ENCODE measurements at regions not wholly inside any gene's neighbourhood (a gene's known extent, or its start where the extent isn't known, plus 50 kb on each side); places are given as distances from the start of the nearest gene placed in this dataset.
"Not testable (repeated sequence)": the region's sequence is repeated elsewhere in the genome, so short reads cannot be mapped to it uniquely, and the experiment has no call there.

DNA sequence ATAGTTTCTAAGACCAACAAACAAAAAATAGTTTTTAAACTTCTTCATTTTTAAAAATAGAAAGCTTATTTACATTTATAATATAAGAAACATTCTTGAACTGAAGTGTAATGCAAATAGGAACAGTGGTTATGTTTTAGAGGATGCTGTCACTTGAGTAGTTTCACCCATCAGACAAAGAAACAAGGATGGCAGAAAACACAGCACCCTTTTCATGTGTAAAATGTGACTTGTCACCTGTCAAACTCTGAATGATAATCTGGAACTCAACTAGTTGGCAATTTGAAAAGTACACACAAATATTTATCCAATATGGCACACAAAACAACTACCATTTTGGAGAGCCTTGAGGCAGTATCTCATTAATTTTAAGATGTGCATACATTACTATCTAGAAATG lies 816.0 kb downstream of the TSN start:
- H3K9me3 ChIP-seq (ENCODE audit: control insufficient read depth in 2 of 2, insufficient read depth in 1 of 2, low read length in 1 of 2); H3K27ac ChIP-seq (ENCODE audit: low read depth in 1 of 2, low read length in 1 of 2); DNase-seq (ENCODE audit: low read depth in 6 of 9, low spot score in 9 of 9); H3K4me3 ChIP-seq (ENCODE audit: low read length in 2 of 2); H3K4me1 ChIP-seq (ENCODE audit: control insufficient read depth in 2 of 2, insufficient read depth in 2 of 2, low read length in 2 of 2); H3K36me3 ChIP-seq (ENCODE audit: control insufficient read depth in 2 of 2, insufficient read depth in 2 of 2, low read length in 1 of 2); H3K27me3 ChIP-seq (ENCODE audit: control insufficient read depth in 2 of 2, insufficient read depth in 1 of 2, low read length in 1 of 2): not testable (repeated sequence)

GRCh38 chr2:122575076-122575475 lies 819.6 kb downstream of the TSN start:
- Histone ChIP-seq H3K27ac (ENCODE audit: low read depth in 1 of 2, low read length in 1 of 2) (no peak overlapping the region), H3K4me3 (ENCODE audit: low read length in 2 of 2) (no peak overlapping the region), H3K4me1 (ENCODE audit: control insufficient read depth in 2 of 2, insufficient read depth in 2 of 2, low read length in 2 of 2) (no peaks in the 10 kb centered on the region), H3K9me3 (ENCODE audit: control insufficient read depth in 2 of 2, insufficient read depth in 1 of 2, low read length in 1 of 2) (peaks cover 0 to 3% of the 10 kb centered on the region in 2 donors), H3K36me3 (ENCODE audit: control insufficient read depth in 2 of 2, insufficient read depth in 2 of 2, low read length in 1 of 2) (no peaks in the 10 kb centered on the region), H3K27me3 (ENCODE audit: control insufficient read depth in 2 of 2, insufficient read depth in 1 of 2, low read length in 1 of 2) (no peaks in the 10 kb centered on the region)
- no peak for DNase-seq (ENCODE audit: low read depth in 6 of 9, low spot score in 9 of 9)

- Histone ChIP-seq H3K4me3 (ENCODE audit: low read length in 2 of 2) (no peak overlapping the region), H3K9me3 (ENCODE audit: control insufficient read depth in 2 of 2, insufficient read depth in 1 of 2, low read length in 1 of 2) (no peaks in the 10 kb centered on the region), H3K36me3 (ENCODE audit: control insufficient read depth in 2 of 2, insufficient read depth in 2 of 2, low read length in 1 of 2) (no peaks in the 10 kb centered on the region), H3K27ac (ENCODE audit: low read depth in 1 of 2, low read length in 1 of 2) (no peak overlapping the region), H3K27me3 (ENCODE audit: control insufficient read depth in 2 of 2, insufficient read depth in 1 of 2, low read length in 1 of 2) (no peaks in the 10 kb centered on the region), H3K4me1 (ENCODE audit: control insufficient read depth in 2 of 2, insufficient read depth in 2 of 2, low read length in 2 of 2) (no peaks in the 10 kb centered on the region)
- WGBS, result 95% methylated on average over 2 of the region's 2 CpGs
- no peak for DNase-seq (ENCODE audit: low read depth in 6 of 9, low spot score in 9 of 9)
These were observed 827.9 kb downstream of the TSN start for GRCh38 chr2:122583159-122583917.

GRCh38 chr2:122590524-122590923 lies 835.1 kb downstream of the TSN start:
- Histone ChIP-seq H3K27ac (ENCODE audit: low read depth in 1 of 2, low read length in 1 of 2) (no peak overlapping the region), H3K36me3 (ENCODE audit: control insufficient read depth in 2 of 2, insufficient read depth in 2 of 2, low read length in 1 of 2) (no peaks in the 10 kb centered on the region), H3K4me3 (ENCODE audit: low read length in 2 of 2) (no peak overlapping the region), H3K4me1 (ENCODE audit: control insufficient read depth in 2 of 2, insufficient read depth in 2 of 2, low read length in 2 of 2) (no peaks in the 10 kb centered on the region), H3K9me3 (ENCODE audit: control insufficient read depth in 2 of 2, insufficient read depth in 1 of 2, low read length in 1 of 2) (no peaks in the 10 kb centered on the region), H3K27me3 (ENCODE audit: control insufficient read depth in 2 of 2, insufficient read depth in 1 of 2, low read length in 1 of 2) (no peaks in the 10 kb centered on the region)
- no peak for DNase-seq (ENCODE audit: low read depth in 6 of 9, low spot score in 9 of 9)
- WGBS, result 91% methylated on average over 3 of the region's 3 CpGs

- Histone ChIP-seq H3K27me3 (ENCODE audit: control insufficient read depth in 2 of 2, insufficient read depth in 1 of 2, low read length in 1 of 2) (no peaks in the 10 kb centered on the region), H3K9me3 (ENCODE audit: control insufficient read depth in 2 of 2, insufficient read depth in 1 of 2, low read length in 1 of 2) (no peaks in the 10 kb centered on the region), H3K4me1 (ENCODE audit: control insufficient read depth in 2 of 2, insufficient read depth in 2 of 2, low read length in 2 of 2) (no peaks in the 10 kb centered on the region), H3K27ac (ENCODE audit: low read depth in 1 of 2, low read length in 1 of 2) (no peak overlapping the region), H3K36me3 (ENCODE audit: control insufficient read depth in 2 of 2, insufficient read depth in 2 of 2, low read length in 1 of 2) (no peaks in the 10 kb centered on the region), H3K4me3 (ENCODE audit: low read length in 2 of 2) (no peak overlapping the region)
- WGBS, result 88% methylated on average over 2 of the region's 2 CpGs
- DNase-seq (ENCODE audit: low read depth in 6 of 9, low spot score in 9 of 9), result no peak
These were observed 839.6 kb downstream of the TSN start for GRCh38 chr2:122595065-122595464.

DNA sequence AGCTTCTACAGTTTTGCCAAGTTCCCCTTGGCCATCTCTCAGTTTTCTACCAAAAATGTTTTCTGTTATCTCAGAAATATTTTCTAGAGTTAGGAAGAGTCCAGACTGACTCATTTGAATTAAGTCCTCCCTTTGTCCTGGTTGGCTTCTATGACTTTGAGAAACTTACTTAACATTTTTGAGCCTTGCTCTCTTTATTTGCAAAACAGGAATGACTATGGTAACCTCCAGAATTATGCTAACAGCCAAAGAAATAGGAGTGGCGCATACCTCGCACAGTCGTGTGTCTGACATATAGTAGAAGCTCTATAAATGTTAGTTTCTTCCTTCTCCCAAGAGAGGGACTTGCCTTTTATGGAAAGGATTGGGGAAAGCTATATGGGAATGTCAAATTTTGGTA lies 841.1 kb downstream of the TSN start:
- DNase-seq (ENCODE audit: low read depth in 6 of 9, low spot score in 9 of 9), result no peak
- WGBS, result 65% methylated on average over 3 of the region's 3 CpGs
- Histone ChIP-seq H3K27me3 (ENCODE audit: control insufficient read depth in 2 of 2, insufficient read depth in 1 of 2, low read length in 1 of 2) (no peaks in the 10 kb centered on the region), H3K36me3 (ENCODE audit: control insufficient read depth in 2 of 2, insufficient read depth in 2 of 2, low read length in 1 of 2) (no peaks in the 10 kb centered on the region), H3K4me3 (ENCODE audit: low read length in 2 of 2) (no peak overlapping the region), H3K4me1 (ENCODE audit: control insufficient read depth in 2 of 2, insufficient read depth in 2 of 2, low read length in 2 of 2) (no peaks in the 10 kb centered on the region), H3K27ac (ENCODE audit: low read depth in 1 of 2, low read length in 1 of 2) (no peak overlapping the region), H3K9me3 (ENCODE audit: control insufficient read depth in 2 of 2, insufficient read depth in 1 of 2, low read length in 1 of 2) (no peaks in the 10 kb centered on the region)

GRCh38 chr2:122598784-122599183 lies 843.3 kb downstream of the TSN start:
- Histone ChIP-seq H3K4me1 (ENCODE audit: control insufficient read depth in 2 of 2, insufficient read depth in 2 of 2, low read length in 2 of 2) (no peaks in the 10 kb centered on the region), H3K36me3 (ENCODE audit: control insufficient read depth in 2 of 2, insufficient read depth in 2 of 2, low read length in 1 of 2) (no peaks in the 10 kb centered on the region), H3K27ac (ENCODE audit: low read depth in 1 of 2, low read length in 1 of 2) (no peak overlapping the region), H3K9me3 (ENCODE audit: control insufficient read depth in 2 of 2, insufficient read depth in 1 of 2, low read length in 1 of 2) (no peaks in the 10 kb centered on the region), H3K27me3 (ENCODE audit: control insufficient read depth in 2 of 2, insufficient read depth in 1 of 2, low read length in 1 of 2) (no peaks in the 10 kb centered on the region), H3K4me3 (ENCODE audit: low read length in 2 of 2) (no peak overlapping the region)
- 92% methylated on average over 1 of the region's 1 CpG for WGBS
- DNase-seq (ENCODE audit: low read depth in 6 of 9, low spot score in 9 of 9), result no peak

DNA sequence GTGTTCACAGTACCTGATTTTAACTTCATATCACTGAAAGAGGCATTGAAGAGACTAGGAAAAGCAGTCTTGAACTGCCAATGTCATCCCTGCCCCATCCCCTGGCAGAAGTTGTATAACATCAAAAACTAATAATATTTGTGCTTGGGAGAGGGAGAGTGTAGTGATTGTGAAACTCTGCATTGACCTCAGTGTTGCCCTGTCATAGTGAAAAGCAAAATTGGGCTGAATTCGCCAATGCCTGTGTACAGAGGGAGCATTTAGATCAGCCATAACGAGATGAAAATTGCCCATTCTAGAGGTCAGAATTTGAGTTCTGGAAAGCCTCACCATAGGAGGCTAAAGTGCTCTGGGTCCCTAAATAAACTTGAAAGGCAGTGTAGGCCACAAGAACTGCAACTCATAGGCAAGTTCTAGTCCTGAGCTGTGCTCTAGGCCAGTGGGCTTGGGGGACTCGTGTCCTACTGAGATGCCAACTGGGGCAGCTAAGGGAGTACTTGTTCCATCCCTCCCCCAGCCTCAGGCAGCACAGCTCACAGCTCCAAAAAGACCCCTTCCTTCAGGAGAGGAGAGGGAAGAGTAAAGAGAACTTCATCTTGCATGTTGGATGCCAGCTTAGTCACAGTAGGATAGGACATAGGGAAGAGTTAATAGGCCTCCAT lies 855.6 kb downstream of the TSN start:
- 88% methylated on average over 3 of the region's 3 CpGs for WGBS
- Histone ChIP-seq H3K9me3 (ENCODE audit: control insufficient read depth in 2 of 2, insufficient read depth in 1 of 2, low read length in 1 of 2) (no peaks in the 10 kb centered on the region), H3K27me3 (ENCODE audit: control insufficient read depth in 2 of 2, insufficient read depth in 1 of 2, low read length in 1 of 2) (no peaks in the 10 kb centered on the region), H3K4me3 (ENCODE audit: low read length in 2 of 2) (no peak overlapping the region), H3K36me3 (ENCODE audit: control insufficient read depth in 2 of 2, insufficient read depth in 2 of 2, low read length in 1 of 2) (no peaks in the 10 kb centered on the region), H3K27ac (ENCODE audit: low read depth in 1 of 2, low read length in 1 of 2) (no peak overlapping the region), H3K4me1 (ENCODE audit: control insufficient read depth in 2 of 2, insufficient read depth in 2 of 2, low read length in 2 of 2) (no peaks in the 10 kb centered on the region)
- no peak for DNase-seq (ENCODE audit: low read depth in 6 of 9, low spot score in 9 of 9)

DNA sequence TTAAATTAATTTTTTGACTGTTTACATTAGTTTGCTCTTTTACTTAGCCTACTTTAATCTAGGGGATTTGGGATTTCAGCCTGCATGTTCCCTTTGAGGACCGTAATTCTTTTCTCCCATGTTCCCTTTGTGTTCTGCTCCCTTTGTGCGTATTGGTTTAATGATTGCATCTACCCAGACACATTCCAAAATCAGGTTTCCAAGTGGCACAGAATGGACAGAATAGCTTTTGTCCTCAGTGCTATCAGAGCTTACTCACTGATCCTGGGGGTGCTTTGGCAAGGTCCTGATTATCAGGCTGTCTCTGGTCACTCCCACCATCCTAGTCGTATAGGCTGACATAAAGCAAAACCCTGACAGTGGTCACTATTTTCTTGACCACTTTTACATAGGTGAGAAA lies 867.5 kb downstream of the TSN start:
- DNase-seq (ENCODE audit: low read depth in 6 of 9, low spot score in 9 of 9), result no peak
- Histone ChIP-seq H3K27ac (ENCODE audit: low read depth in 1 of 2, low read length in 1 of 2) (no peak overlapping the region), H3K9me3 (ENCODE audit: control insufficient read depth in 2 of 2, insufficient read depth in 1 of 2, low read length in 1 of 2) (no peaks in the 10 kb centered on the region), H3K27me3 (ENCODE audit: control insufficient read depth in 2 of 2, insufficient read depth in 1 of 2, low read length in 1 of 2) (no peaks in the 10 kb centered on the region), H3K36me3 (ENCODE audit: control insufficient read depth in 2 of 2, insufficient read depth in 2 of 2, low read length in 1 of 2) (no peaks in the 10 kb centered on the region), H3K4me1 (ENCODE audit: control insufficient read depth in 2 of 2, insufficient read depth in 2 of 2, low read length in 2 of 2) (no peaks in the 10 kb centered on the region), H3K4me3 (ENCODE audit: low read length in 2 of 2) (no peak overlapping the region)
- 32% methylated on average over 3 of the region's 3 CpGs for WGBS
